OCI-LY3 (cell line): ENCODE measurements at regions not wholly inside any gene's neighbourhood (a gene's known extent, or its start where the extent isn't known, plus 50 kb on each side); places are given as distances from the start of the nearest gene placed in this dataset.

Experiments used
- EZH2phosphoT487 ChIP-seq: fragments of 200-600 bp; shearing (Covaris generic); IDR thresholded peaks from 2 replicates; pipeline ENCODE4 v1.6.1; 2018; ENCODE audit warnings: antibody characterized with exemption, mixed run types, low read depth
- TF ChIP-seq, protein P1 (sequence below): fragments of 200-600, 300-600 bp; sonication (generic); IDR thresholded peaks from 2 replicates; pipeline ENCODE4 v1.5.1; 2014; ENCODE audit warnings: antibody characterized with exemption, low read length, low read depth

DNA sequence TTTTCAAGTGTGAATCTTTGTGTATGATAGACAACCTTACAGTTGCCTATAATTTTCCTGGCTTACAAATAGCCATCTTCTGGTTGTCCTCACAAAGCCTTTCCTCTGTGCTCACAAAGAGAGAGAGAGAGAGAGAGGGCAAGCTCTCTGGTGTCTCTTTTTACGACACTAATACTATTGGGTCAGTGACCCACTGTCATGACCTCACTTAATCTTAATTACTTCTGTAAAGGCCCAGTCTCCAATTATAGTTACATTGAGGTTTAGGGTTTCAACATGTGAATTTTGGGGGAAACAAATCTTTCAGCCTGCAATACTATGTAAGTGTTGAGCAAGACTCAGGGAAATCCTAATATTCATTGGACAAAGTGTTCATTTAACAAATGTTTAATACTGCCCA lies 167.4 kb upstream of the COL11A1 start:
- TF ChIP-seq, protein P1, sequence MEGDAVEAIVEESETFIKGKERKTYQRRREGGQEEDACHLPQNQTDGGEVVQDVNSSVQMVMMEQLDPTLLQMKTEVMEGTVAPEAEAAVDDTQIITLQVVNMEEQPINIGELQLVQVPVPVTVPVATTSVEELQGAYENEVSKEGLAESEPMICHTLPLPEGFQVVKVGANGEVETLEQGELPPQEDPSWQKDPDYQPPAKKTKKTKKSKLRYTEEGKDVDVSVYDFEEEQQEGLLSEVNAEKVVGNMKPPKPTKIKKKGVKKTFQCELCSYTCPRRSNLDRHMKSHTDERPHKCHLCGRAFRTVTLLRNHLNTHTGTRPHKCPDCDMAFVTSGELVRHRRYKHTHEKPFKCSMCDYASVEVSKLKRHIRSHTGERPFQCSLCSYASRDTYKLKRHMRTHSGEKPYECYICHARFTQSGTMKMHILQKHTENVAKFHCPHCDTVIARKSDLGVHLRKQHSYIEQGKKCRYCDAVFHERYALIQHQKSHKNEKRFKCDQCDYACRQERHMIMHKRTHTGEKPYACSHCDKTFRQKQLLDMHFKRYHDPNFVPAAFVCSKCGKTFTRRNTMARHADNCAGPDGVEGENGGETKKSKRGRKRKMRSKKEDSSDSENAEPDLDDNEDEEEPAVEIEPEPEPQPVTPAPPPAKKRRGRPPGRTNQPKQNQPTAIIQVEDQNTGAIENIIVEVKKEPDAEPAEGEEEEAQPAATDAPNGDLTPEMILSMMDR = no peak
- TF ChIP-seq EZH2phosphoT487 = no peak
